ENCODE measurements at regions not wholly inside any gene's neighbourhood (a gene's known extent, or its start where the extent isn't known, plus 50 kb on each side); places are given as distances from the start of the nearest gene placed in this dataset.

DNA sequence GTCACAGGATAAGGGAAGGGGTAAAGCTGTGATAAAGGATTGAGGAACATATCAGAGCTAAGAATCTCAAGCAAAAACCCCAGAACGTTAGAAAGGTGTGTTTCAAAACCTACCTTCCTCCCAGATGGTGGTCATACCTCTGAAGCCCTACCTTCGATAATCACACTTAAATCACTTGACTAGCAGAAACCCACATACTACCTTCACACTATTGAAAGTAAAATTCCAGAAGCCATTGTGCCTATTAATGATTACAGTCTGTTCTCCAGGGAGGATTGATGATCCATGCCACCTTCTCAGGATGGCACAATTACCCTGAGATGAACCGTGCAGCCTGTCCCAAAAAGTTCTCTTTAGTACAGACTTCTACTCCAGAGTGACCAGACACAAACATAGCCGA, 72.3 kb upstream of the SOX4 start:
- no peak for TF ChIP-seq CTCF (IDR thresholded peaks at IDR 0.05; ENCODE audit: low read depth, low read length)
- no peak for DNase-seq (ENCODE audit: low read depth in 1 of 2, low spot score in 1 of 2)
- Histone ChIP-seq H3K4me3 (no peak overlapping the region), H3K27me3 (no peaks in the 10 kb centered on the region), H3K27ac (no peak overlapping the region), H3K4me1 (ENCODE audit: low read depth) (no peaks in the 10 kb centered on the region), H3K9me3 (ENCODE audit: low read depth) (no peaks in the 10 kb centered on the region), H3K36me3 (no peaks in the 10 kb centered on the region)

GRCh38 chr6:21522143-21522747, 71.3 kb upstream of the SOX4 start:
- no peaks in the 10 kb centered on the region for H3K36me3 ChIP-seq
- no peaks in the 10 kb centered on the region for H3K4me1 ChIP-seq (ENCODE audit: low read depth)
- H3K4me3 ChIP-seq = no peak overlapping the region
- no peak for TF ChIP-seq CTCF (IDR thresholded peaks at IDR 0.05; ENCODE audit: low read depth, low read length)
- no peak overlapping the region for H3K27ac ChIP-seq
- no peak for DNase-seq (ENCODE audit: low read depth in 1 of 2, low spot score in 1 of 2)
- H3K9me3 ChIP-seq (ENCODE audit: low read depth) = no peaks in the 10 kb centered on the region
- no peaks in the 10 kb centered on the region for H3K27me3 ChIP-seq

DNA sequence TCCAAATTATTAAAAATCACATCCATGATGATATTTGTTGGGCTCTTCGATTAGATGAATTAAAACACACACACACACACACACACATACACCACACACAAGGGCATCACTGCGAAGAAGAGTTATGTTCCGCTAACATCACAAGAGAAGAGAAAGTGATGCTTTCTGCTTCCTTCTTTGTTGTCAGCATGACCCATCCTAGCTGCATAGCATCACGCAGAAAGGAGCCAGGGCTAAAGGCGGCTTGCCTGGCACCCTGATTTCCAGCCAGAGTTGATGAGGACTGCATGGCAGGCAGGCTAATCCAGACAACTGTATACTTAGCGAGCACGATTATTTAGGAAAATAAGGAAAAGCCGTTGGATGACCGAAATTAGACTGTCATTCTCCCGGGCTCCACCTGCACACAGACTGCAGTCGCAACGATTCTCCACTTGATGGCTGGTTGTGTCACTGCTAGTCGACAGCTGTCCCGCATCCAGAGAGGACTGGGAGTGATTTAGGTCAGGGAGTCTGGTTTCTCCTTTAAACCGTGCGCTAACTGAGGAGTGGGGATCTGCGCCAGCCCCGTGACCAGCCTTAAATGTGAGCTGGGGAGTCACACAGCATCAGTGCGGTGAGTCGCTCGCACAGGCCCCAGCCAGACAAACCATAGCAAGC, 70.6 kb upstream of the SOX4 start:
- Histone ChIP-seq H3K4me1 (ENCODE audit: low read depth) (no peaks in the 10 kb centered on the region), H3K27ac (no peak overlapping the region), H3K27me3 (no peaks in the 10 kb centered on the region), H3K36me3 (no peaks in the 10 kb centered on the region), H3K4me3 (no peak overlapping the region), H3K9me3 (ENCODE audit: low read depth) (no peaks in the 10 kb centered on the region)
- TF ChIP-seq CTCF (IDR thresholded peaks at IDR 0.05; ENCODE audit: low read depth, low read length) = no peak
- no peak for DNase-seq (ENCODE audit: low read depth in 1 of 2, low spot score in 1 of 2)

DNA sequence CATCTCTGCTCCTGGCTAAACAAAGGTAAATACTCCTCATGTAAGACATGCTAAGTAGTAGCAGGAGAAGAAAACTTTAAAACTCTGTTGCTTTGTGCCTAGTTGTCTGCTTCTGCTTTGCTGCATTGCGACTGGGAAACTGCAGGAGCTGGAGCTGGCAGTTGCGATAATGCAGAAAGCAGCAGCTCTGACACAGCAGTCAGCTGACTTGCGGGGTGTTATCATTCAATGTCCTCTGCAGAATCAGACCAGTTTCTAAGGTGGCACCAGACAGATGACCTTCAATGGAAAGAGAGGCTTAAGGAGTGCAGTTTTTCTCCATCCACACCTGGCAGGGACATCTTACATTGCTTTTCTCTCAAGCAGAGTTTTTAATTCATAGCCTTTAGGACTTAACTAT, 69.9 kb upstream of the SOX4 start:
- TF ChIP-seq CTCF (IDR thresholded peaks at IDR 0.05; ENCODE audit: low read depth, low read length) = no peak
- Histone ChIP-seq H3K9me3 (ENCODE audit: low read depth) (no peaks in the 10 kb centered on the region), H3K36me3 (no peaks in the 10 kb centered on the region), H3K27me3 (no peaks in the 10 kb centered on the region), H3K4me3 (no peak overlapping the region), H3K4me1 (ENCODE audit: low read depth) (no peaks in the 10 kb centered on the region), H3K27ac (no peak overlapping the region)
- no peak for DNase-seq (ENCODE audit: low read depth in 1 of 2, low spot score in 1 of 2)

GRCh38 chr6:21524201-21524600, 69.3 kb upstream of the SOX4 start:
- H3K36me3 ChIP-seq = no peaks in the 10 kb centered on the region
- no peaks in the 10 kb centered on the region for H3K9me3 ChIP-seq (ENCODE audit: low read depth)
- no peaks in the 10 kb centered on the region for H3K4me1 ChIP-seq (ENCODE audit: low read depth)
- H3K27me3 ChIP-seq = no peaks in the 10 kb centered on the region
- no peak overlapping the region for H3K4me3 ChIP-seq
- DNase-seq (ENCODE audit: low read depth in 1 of 2, low spot score in 1 of 2) = no peak
- no peak overlapping the region for H3K27ac ChIP-seq
- TF ChIP-seq CTCF (IDR thresholded peaks at IDR 0.05; ENCODE audit: low read depth, low read length) = no peak

Measured in cardiac muscle cell (in vitro differentiated cells and primary cell).